ENCODE measurements at regions not wholly inside any gene's neighbourhood (a gene's known extent, or its start where the extent isn't known, plus 50 kb on each side); places are given as distances from the start of the nearest gene placed in this dataset.

- DNase-seq: no peak
- H3K9me3 ChIP-seq: peaks cover 0 to 7% (median 0%) of the 10 kb centered on the region in 3 donors
- H3K4me1 ChIP-seq: no peaks in the 10 kb centered on the region
- no peaks in the 10 kb centered on the region for H3K36me3 ChIP-seq
- TF ChIP-seq CTCF (IDR thresholded peaks at IDR 0.05): no peak
- H3K27me3 ChIP-seq: no peaks in the 10 kb centered on the region
- H3K27ac ChIP-seq: no peak overlapping the region
- H3K4me3 ChIP-seq: no peak overlapping the region
- intact Hi-C loops (cut with DNase I; ENCODE audit: low total_unique reads): no loop called here
Observed at GRCh38 chr3:21256932-21257331, 494.1 kb downstream of the ZNF385D start.

GRCh38 chr3:21238661-21239060, 512.3 kb downstream of the ZNF385D start:
- H3K9me3 ChIP-seq: no peaks in the 10 kb centered on the region
- no peak for DNase-seq
- H3K27ac ChIP-seq: no peak overlapping the region
- no peaks in the 10 kb centered on the region for H3K27me3 ChIP-seq
- intact Hi-C loops (cut with DNase I; ENCODE audit: low total_unique reads): no loop called here
- H3K36me3 ChIP-seq: no peaks in the 10 kb centered on the region
- no peaks in the 10 kb centered on the region for H3K4me1 ChIP-seq
- no peak for TF ChIP-seq CTCF (IDR thresholded peaks at IDR 0.05)
- no peak overlapping the region for H3K4me3 ChIP-seq

- DNase-seq: no peak
- TF ChIP-seq CTCF (IDR thresholded peaks at IDR 0.05): no peak
Observed at GRCh38 chr3:21237638-21238037, 513.4 kb downstream of the ZNF385D start.

GRCh38 chr3:21235491-21235890, 515.5 kb downstream of the ZNF385D start:
- Histone ChIP-seq H3K36me3 (no peaks in the 10 kb centered on the region), H3K4me1 (no peaks in the 10 kb centered on the region), H3K9me3 (no peaks in the 10 kb centered on the region), H3K4me3 (no peak overlapping the region), H3K27me3 (no peaks in the 10 kb centered on the region), H3K27ac (no peak overlapping the region)
- TF ChIP-seq CTCF (IDR thresholded peaks at IDR 0.05): no peak
- intact Hi-C loops (cut with DNase I; ENCODE audit: low total_unique reads): no loop called here
- no peak for DNase-seq

More at GRCh38 chr3:21237638-21238037, 513.4 kb downstream of the ZNF385D start:
- Histone ChIP-seq H3K27ac (no peak overlapping the region), H3K27me3 (no peaks in the 10 kb centered on the region), H3K36me3 (no peaks in the 10 kb centered on the region), H3K4me3 (no peak overlapping the region), H3K9me3 (no peaks in the 10 kb centered on the region), H3K4me1 (no peaks in the 10 kb centered on the region)
- intact Hi-C loops (cut with DNase I; ENCODE audit: low total_unique reads): no loop called here

- TF ChIP-seq CTCF (IDR thresholded peaks at IDR 0.05): no peak
- Histone ChIP-seq H3K36me3 (no peaks in the 10 kb centered on the region), H3K4me1 (no peaks in the 10 kb centered on the region), H3K9me3 (no peaks in the 10 kb centered on the region), H3K27me3 (no peaks in the 10 kb centered on the region), H3K27ac (no peak overlapping the region), H3K4me3 (no peak overlapping the region)
- intact Hi-C loops (cut with DNase I; ENCODE audit: low total_unique reads): no loop called here
- DNase-seq: no peak
Observed at GRCh38 chr3:21234933-21235332, 516.1 kb downstream of the ZNF385D start.

Measured in tibial artery (tissue), 4 donors.